ENCODE measurements at regions not wholly inside any gene's neighbourhood (a gene's known extent, or its start where the extent isn't known, plus 50 kb on each side); places are given as distances from the start of the nearest gene placed in this dataset.

DNA sequence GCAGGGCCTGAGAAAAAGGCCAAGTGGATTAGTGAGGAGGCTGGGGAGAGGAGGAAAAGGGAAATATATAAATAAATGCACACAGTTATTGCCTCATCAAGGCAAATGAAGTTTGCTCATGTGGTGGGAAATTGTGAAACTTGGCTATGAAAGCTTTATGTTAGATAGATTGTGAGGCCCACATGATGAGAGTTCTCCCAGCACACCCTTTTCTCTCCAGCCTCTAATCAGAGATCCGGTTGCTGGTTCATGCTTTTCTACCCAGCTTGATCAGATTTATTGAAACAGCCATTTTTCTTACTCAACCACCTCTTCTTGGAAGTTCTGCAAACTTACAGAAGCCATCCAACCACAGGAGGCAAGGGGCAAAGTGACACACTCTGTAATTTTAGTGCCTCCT, 125.8 kb upstream of the KLF4 start:
- Mint-ChIP-seq H3K27ac (no peak overlapping the region), H3K9me3 (no peaks in the 10 kb centered on the region), H3K4me3 (no peak overlapping the region), H3K27me3 (no peaks in the 10 kb centered on the region), H3K4me1 (no peaks in the 10 kb centered on the region), H3K36me3 (peaks cover 2% of the 10 kb centered on the region)

GRCh38 chr9:107614765-107615164, 125.2 kb upstream of the KLF4 start:
- Mint-ChIP-seq H3K4me1 (no peaks in the 10 kb centered on the region), H3K27me3 (no peaks in the 10 kb centered on the region), H3K27ac (no peak overlapping the region), H3K36me3 (peaks cover 2% of the 10 kb centered on the region), H3K9me3 (no peaks in the 10 kb centered on the region), H3K4me3 (no peak overlapping the region)

GRCh38 chr9:107613321-107613720, 123.8 kb upstream of the KLF4 start:
- Mint-ChIP-seq H3K27me3 (no peaks in the 10 kb centered on the region), H3K36me3 (peaks cover 2% of the 10 kb centered on the region), H3K4me3 (no peak overlapping the region), H3K4me1 (no peaks in the 10 kb centered on the region), H3K9me3 (no peaks in the 10 kb centered on the region), H3K27ac (no peak overlapping the region)

- H3K4me3 Mint-ChIP-seq = no peak overlapping the region
- no peaks in the 10 kb centered on the region for H3K9me3 Mint-ChIP-seq
- no peaks in the 10 kb centered on the region for H3K27me3 Mint-ChIP-seq
- no peaks in the 10 kb centered on the region for H3K4me1 Mint-ChIP-seq
- peaks cover 2% of the 10 kb centered on the region for H3K36me3 Mint-ChIP-seq
- no peak overlapping the region for H3K27ac Mint-ChIP-seq
Measured at GRCh38 chr9:107612136-107612535, 122.6 kb upstream of the KLF4 start.

- Mint-ChIP-seq H3K36me3 (peaks cover 2% of the 10 kb centered on the region), H3K4me1 (no peaks in the 10 kb centered on the region), H3K27me3 (no peaks in the 10 kb centered on the region), H3K4me3 (no peak overlapping the region), H3K9me3 (no peaks in the 10 kb centered on the region), H3K27ac (no peak overlapping the region)
Measured at GRCh38 chr9:107609547-107609946, 120.0 kb upstream of the KLF4 start.

DNA sequence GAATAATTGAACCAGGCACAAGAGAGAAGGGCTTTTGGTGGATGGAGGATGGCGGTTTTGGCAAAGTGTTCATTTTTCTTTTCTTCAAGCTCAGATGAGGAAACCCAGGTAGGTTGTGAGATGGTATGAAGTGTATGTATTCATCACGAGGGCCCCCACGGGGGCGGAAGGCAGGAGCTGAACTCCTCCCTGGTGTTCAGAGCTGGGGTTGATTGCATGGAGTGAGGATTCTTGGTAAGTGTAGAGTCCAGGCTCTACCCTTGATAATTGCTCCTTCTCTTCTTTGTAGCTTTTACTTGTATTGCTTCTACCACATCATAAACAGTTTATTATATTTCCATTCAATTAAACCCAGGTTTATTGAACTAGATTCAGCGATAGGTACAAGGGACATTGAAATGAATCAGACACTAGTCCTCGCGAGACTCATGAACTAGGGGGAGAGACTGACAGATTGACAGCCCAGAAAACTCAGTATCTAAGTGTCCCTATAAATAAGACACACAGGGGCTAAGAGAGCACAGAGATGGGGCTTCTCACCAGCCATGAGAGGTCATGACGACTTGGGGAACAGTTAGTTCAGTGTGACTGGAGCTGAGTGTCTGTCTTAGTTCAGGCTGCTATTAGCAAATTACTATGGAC, 116.7 kb upstream of the KLF4 start:
- H3K27me3 Mint-ChIP-seq = no peaks in the 10 kb centered on the region
- H3K4me1 Mint-ChIP-seq = no peaks in the 10 kb centered on the region
- no peak overlapping the region for H3K27ac Mint-ChIP-seq
- no peak overlapping the region for H3K4me3 Mint-ChIP-seq
- no peaks in the 10 kb centered on the region for H3K9me3 Mint-ChIP-seq
- peaks cover 1% of the 10 kb centered on the region for H3K36me3 Mint-ChIP-seq

DNA sequence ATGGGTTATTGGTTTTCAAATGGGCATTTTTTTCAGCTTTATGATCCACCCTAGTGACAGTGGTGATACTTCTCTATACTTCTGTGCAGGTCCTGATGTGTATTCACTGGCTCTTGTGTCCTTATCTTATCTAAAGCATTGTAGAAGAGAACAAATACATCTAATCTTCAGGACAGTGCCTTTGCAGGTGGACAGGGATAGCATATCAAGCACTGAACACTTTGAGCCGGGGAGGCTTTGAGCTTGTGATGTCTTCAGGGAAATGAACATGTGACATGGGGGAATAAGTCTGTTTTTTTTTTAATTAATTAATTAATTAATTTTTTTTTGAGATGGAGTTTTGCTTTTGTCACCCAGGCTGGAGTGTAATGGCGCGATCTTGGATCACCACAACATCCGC, 115.5 kb upstream of the KLF4 start:
- Mint-ChIP-seq H3K4me3 (no peak overlapping the region), H3K36me3 (no peaks in the 10 kb centered on the region)

GRCh38 chr9:107603281-107603680, 113.7 kb upstream of the KLF4 start:
- Mint-ChIP-seq H3K27ac (no peak overlapping the region), H3K9me3 (no peaks in the 10 kb centered on the region), H3K4me3 (no peak overlapping the region), H3K27me3 (no peaks in the 10 kb centered on the region), H3K36me3 (no peaks in the 10 kb centered on the region), H3K4me1 (no peaks in the 10 kb centered on the region)

More for the DNA sequence above, 115.5 kb upstream of the KLF4 start:
- Mint-ChIP-seq H3K9me3 (no peaks in the 10 kb centered on the region), H3K27me3 (no peaks in the 10 kb centered on the region), H3K4me1 (no peaks in the 10 kb centered on the region), H3K27ac (no peak overlapping the region)

DNA sequence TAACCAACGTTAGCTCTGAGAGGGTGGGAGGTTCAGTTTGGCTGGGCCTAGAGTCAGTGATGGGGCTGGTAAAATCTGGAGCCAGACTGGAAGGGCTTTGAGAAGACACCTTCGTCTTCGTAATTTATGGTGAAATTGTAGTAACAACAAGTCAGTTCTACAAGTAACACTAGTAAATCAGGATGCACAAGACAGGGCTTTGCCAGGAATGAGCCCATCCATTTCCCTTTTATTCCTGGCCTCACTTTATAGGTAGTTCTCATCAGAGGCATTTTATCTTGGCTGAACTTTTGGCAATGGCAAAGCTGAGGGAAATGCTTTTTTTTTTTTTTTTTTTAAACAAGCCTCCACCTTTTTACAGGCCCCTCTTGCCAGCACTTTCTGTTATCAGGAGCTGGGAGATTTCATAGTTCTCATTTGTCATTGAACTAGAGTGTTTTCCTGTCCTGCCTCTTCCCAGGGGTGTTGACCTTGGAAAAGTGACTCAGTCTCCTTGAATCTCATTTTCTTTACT, 110.5 kb upstream of the KLF4 start:
- Mint-ChIP-seq H3K9me3 (no peaks in the 10 kb centered on the region), H3K27ac (no peak overlapping the region), H3K27me3 (no peaks in the 10 kb centered on the region), H3K4me3 (no peak overlapping the region), H3K4me1 (no peaks in the 10 kb centered on the region), H3K36me3 (no peaks in the 10 kb centered on the region)

DNA sequence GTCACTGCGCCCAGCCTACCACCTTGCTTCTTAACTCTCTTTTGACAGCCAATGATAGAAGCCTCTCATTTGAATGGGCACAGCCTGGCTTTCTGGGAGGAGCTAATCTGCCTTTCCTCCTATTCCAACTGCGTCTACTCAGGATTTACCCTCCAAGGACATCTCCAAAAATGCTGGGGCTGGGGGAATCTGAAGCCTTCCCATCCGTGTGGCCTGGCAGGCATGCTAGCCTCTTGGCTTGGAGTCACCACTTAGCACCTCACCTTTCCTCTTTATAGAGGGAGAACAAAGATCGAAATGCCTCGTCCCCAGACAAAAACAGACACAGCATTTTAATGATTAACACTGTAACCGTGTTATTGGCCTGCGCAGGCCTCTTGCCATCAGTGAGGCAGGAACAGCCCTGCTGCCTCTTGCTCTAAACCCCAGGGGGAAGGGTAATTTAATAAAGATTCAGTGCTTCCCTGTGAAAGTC, 108.2 kb upstream of the KLF4 start:
- no peak overlapping the region for H3K27ac Mint-ChIP-seq
- H3K4me3 Mint-ChIP-seq = no peak overlapping the region
- H3K9me3 Mint-ChIP-seq = no peaks in the 10 kb centered on the region
- no peaks in the 10 kb centered on the region for H3K27me3 Mint-ChIP-seq
- no peaks in the 10 kb centered on the region for H3K4me1 Mint-ChIP-seq
- H3K36me3 Mint-ChIP-seq = no peaks in the 10 kb centered on the region

- Mint-ChIP-seq H3K36me3 (no peaks in the 10 kb centered on the region), H3K27me3 (no peaks in the 10 kb centered on the region), H3K4me3 (no peak overlapping the region), H3K9me3 (no peaks in the 10 kb centered on the region), H3K4me1 (no peaks in the 10 kb centered on the region), H3K27ac (no peak overlapping the region)
Measured at GRCh38 chr9:107594908-107595530, 105.5 kb upstream of the KLF4 start.

DNA sequence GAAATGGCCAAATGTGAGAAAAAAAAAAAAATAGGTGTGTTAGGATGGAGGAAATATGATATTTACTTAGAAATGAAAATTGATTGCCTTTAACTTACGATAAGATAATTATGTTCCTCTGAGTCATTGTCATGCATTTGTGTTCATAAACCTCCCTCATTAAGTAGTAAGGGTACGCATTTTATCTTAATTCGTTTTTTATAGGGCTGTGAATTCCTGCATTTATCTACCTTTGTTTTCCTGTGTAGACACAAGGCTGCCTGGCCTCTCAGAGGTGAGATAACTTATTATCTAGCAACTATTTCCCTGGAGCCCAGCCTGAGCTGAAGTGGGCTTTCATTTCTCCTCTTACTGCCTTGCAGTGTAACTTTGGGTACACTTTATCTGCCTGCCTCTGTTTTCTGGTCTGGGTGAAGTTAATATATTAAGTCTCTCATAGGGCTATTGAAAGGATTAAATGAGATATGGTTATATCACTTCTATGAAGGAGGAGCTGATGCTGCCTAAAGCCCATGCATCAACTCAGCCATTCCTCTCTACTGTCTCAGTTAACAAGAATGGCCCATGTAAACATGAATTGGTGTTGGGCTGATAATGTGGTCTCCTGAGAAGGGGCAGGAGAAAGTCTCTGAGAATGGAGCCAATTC, 103.8 kb upstream of the KLF4 start:
- H3K4me1 Mint-ChIP-seq = no peaks in the 10 kb centered on the region
- no peak overlapping the region for H3K27ac Mint-ChIP-seq
- H3K4me3 Mint-ChIP-seq = no peak overlapping the region
- no peaks in the 10 kb centered on the region for H3K9me3 Mint-ChIP-seq
- no peaks in the 10 kb centered on the region for H3K36me3 Mint-ChIP-seq
- H3K27me3 Mint-ChIP-seq = no peaks in the 10 kb centered on the region

GRCh38 chr9:107592424-107592823, 102.9 kb upstream of the KLF4 start:
- Mint-ChIP-seq H3K4me1 (no peaks in the 10 kb centered on the region), H3K27ac (no peak overlapping the region), H3K9me3 (no peaks in the 10 kb centered on the region), H3K27me3 (no peaks in the 10 kb centered on the region), H3K36me3 (no peaks in the 10 kb centered on the region), H3K4me3 (no peak overlapping the region)

- no peaks in the 10 kb centered on the region for H3K4me1 Mint-ChIP-seq
- H3K9me3 Mint-ChIP-seq = no peaks in the 10 kb centered on the region
- H3K27me3 Mint-ChIP-seq = no peaks in the 10 kb centered on the region
- H3K4me3 Mint-ChIP-seq = no peak overlapping the region
- no peaks in the 10 kb centered on the region for H3K36me3 Mint-ChIP-seq
- H3K27ac Mint-ChIP-seq = no peak overlapping the region
Measured at GRCh38 chr9:107591781-107592180, 102.2 kb upstream of the KLF4 start.

GRCh38 chr9:107588393-107588792, 98.8 kb upstream of the KLF4 start:
- Mint-ChIP-seq H3K27ac (no peak overlapping the region), H3K27me3 (peaks cover 2% of the 10 kb centered on the region), H3K36me3 (no peaks in the 10 kb centered on the region), H3K9me3 (no peaks in the 10 kb centered on the region), H3K4me1 (no peaks in the 10 kb centered on the region), H3K4me3 (no peak overlapping the region)
